GM23338 (cell line): ENCODE measurements at regions not wholly inside any gene's neighbourhood (a gene's known extent, or its start where the extent isn't known, plus 50 kb on each side); places are given as distances from the start of the nearest gene placed in this dataset.

Source experiments
- ATAC-seq: fragments of 200-7000 bp; cut with Tn5 transposase; 3 replicates; pipeline ENCODE4 v1.9.1; 2020
- DNase-seq: peaks from one replicate; pipeline ENCODE4 v3.0.0-alpha.2; 2015; ENCODE audit warnings: low spot score
- H2AFZ ChIP-seq: fragments of 200-600 bp; sonication (generic); 2 replicates; pipeline ENCODE4 v1.8.0; 2016; ENCODE audit warnings: antibody characterized with exemption, mild to moderate bottlenecking, moderate library complexity
- H3F3A ChIP-seq: fragments of 200-600 bp; sonication (generic); replicated peaks from 2 replicates; pipeline ENCODE4 v1.8.0; 2017; ENCODE audit warnings: antibody characterized with exemption, mixed run types, low read depth
- H3K27ac ChIP-seq: fragments of 200-600 bp; sonication (generic); 2 replicates; pipeline ENCODE4 v1.6.1; 2016; ENCODE audit warnings: low read depth
- H3K27me3 ChIP-seq: fragments of 200-600 bp; sonication (generic); 2 replicates; pipeline ENCODE4 v1.8.0; 2016; ENCODE audit warnings: mild to moderate bottlenecking, mixed run types, moderate library complexity; ENCODE audit not compliant: insufficient read depth
- H3K36me3 ChIP-seq: fragments of 200-600 bp; sonication (generic); 2 replicates; pipeline ENCODE4 v1.8.0; 2016; ENCODE audit warnings: mild to moderate bottlenecking; ENCODE audit not compliant: insufficient read depth
- H3K4me1 ChIP-seq: fragments of 200-600 bp; sonication (generic); 2 replicates; pipeline ENCODE4 v1.8.0; 2016; ENCODE audit warnings: mild to moderate bottlenecking, moderate library complexity; ENCODE audit not compliant: insufficient read depth
- H3K4me2 ChIP-seq: fragments of 200-600 bp; sonication (generic); 2 replicates; pipeline ENCODE4 v1.7.1; 2017; ENCODE audit warnings: mixed run types
- H3K4me3 ChIP-seq: fragments of 200-600 bp; sonication (generic); 2 replicates; pipeline ENCODE4 v1.6.1; 2016; ENCODE audit warnings: mixed run types
- H3K79me2 ChIP-seq: fragments of 200-600 bp; sonication (generic); replicated peaks from 2 replicates; pipeline ENCODE4 v1.8.0; 2017; ENCODE audit warnings: mild to moderate bottlenecking; ENCODE audit not compliant: insufficient read depth
- H3K9me2 ChIP-seq: fragments of 200-600 bp; sonication (generic); 2 replicates; pipeline ENCODE4 v1.8.0; 2017; ENCODE audit not compliant: insufficient read depth
- H4K20me1 ChIP-seq: fragments of 200-600 bp; sonication (generic); replicated peaks from 2 replicates; pipeline ENCODE4 v1.8.0; 2017; ENCODE audit warnings: mild to moderate bottlenecking; ENCODE audit not compliant: insufficient read depth
- H3K27ac Mint-ChIP-seq: 2 replicates; pipeline ENCODE4 v1.8.0; 2020; ENCODE audit warnings: inconsistent platforms, mild to moderate bottlenecking, moderate library complexity, mixed read lengths
- H3K27me3 Mint-ChIP-seq: 3 replicates; pipeline ENCODE4 v1.8.0; 2022; ENCODE audit warnings: low read depth, mild to moderate bottlenecking, moderate library complexity, mixed read lengths, inconsistent platforms; ENCODE audit not compliant: insufficient read depth, poor library complexity
- H3K36me3 Mint-ChIP-seq: 3 replicates; pipeline ENCODE4 v1.8.0; 2021; ENCODE audit warnings: low read depth, mild to moderate bottlenecking, inconsistent platforms, moderate library complexity, mixed read lengths
- H3K4me1 Mint-ChIP-seq: 3 replicates; pipeline ENCODE4 v1.8.0; 2020; ENCODE audit warnings: mild to moderate bottlenecking, inconsistent platforms, mixed read lengths
- H3K4me3 Mint-ChIP-seq: 3 replicates; pipeline ENCODE4 v1.8.0; 2021; ENCODE audit warnings: moderate library complexity, mild to moderate bottlenecking, inconsistent platforms, mixed read lengths
- H3K9me3 Mint-ChIP-seq: 3 replicates; pipeline ENCODE4 v1.8.0; 2020; ENCODE audit warnings: moderate library complexity, mild to moderate bottlenecking, inconsistent platforms, mixed read lengths
- EZH2phosphoT487 ChIP-seq: fragments of 200-600 bp; sonication (generic); IDR thresholded peaks from one replicate; pipeline ENCODE4 v1.8.1; 2018; ENCODE audit warnings: antibody characterized with exemption; ENCODE audit not compliant: unreplicated experiment
- ZNF331 ChIP-seq: fragments of 250-450 bp; sonication (Bioruptor Pico); IDR thresholded peaks from 2 replicates; pipeline ENCODE4 v1.5.0; 2020; ENCODE audit warnings: low read depth, mild to moderate bottlenecking, moderate library complexity
- TF ChIP-seq, protein P1 (sequence below): fragments of 250-450 bp; sonication (Bioruptor Pico); IDR thresholded peaks from 2 replicates; pipeline ENCODE4 v1.5.0; 2020; ENCODE audit warnings: mild to moderate bottlenecking, moderate library complexity
- TF ChIP-seq, protein P2 (sequence below), 2 experiments: fragments of 200-600 bp in 1 of 2; sonication (generic) in 1 of 2; conservative IDR thresholded peaks; 2 replicates each; pipeline versions ENCODE4 v1.5.1 to v1.6.1; 2016 to 2017; ENCODE audit warnings: antibody characterized with exemption in 2 of 2, low read depth in 2 of 2, mild to moderate bottlenecking in 2 of 2, moderate library complexity in 1 of 2

DNA sequence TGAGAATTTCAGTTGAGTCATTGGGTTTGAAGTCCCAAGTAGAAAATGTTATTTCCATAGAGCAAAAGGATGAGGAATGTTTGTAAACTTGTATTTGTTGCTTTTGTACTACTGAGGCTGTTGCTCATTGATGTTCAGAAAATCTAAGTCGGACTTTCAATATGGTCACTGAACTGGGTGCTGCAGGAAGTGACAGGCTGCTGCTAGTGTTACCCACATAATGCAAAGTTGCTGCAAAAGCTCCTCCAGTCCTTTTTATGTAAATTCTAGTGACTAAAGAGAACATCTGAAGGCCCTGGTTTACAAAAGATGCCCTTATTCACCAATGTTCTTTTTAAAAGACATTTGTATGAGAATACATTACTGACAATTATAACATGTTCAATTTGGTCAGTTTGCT, 131.1 kb upstream of the FAM98A start (continued):
- TF ChIP-seq, protein P1, sequence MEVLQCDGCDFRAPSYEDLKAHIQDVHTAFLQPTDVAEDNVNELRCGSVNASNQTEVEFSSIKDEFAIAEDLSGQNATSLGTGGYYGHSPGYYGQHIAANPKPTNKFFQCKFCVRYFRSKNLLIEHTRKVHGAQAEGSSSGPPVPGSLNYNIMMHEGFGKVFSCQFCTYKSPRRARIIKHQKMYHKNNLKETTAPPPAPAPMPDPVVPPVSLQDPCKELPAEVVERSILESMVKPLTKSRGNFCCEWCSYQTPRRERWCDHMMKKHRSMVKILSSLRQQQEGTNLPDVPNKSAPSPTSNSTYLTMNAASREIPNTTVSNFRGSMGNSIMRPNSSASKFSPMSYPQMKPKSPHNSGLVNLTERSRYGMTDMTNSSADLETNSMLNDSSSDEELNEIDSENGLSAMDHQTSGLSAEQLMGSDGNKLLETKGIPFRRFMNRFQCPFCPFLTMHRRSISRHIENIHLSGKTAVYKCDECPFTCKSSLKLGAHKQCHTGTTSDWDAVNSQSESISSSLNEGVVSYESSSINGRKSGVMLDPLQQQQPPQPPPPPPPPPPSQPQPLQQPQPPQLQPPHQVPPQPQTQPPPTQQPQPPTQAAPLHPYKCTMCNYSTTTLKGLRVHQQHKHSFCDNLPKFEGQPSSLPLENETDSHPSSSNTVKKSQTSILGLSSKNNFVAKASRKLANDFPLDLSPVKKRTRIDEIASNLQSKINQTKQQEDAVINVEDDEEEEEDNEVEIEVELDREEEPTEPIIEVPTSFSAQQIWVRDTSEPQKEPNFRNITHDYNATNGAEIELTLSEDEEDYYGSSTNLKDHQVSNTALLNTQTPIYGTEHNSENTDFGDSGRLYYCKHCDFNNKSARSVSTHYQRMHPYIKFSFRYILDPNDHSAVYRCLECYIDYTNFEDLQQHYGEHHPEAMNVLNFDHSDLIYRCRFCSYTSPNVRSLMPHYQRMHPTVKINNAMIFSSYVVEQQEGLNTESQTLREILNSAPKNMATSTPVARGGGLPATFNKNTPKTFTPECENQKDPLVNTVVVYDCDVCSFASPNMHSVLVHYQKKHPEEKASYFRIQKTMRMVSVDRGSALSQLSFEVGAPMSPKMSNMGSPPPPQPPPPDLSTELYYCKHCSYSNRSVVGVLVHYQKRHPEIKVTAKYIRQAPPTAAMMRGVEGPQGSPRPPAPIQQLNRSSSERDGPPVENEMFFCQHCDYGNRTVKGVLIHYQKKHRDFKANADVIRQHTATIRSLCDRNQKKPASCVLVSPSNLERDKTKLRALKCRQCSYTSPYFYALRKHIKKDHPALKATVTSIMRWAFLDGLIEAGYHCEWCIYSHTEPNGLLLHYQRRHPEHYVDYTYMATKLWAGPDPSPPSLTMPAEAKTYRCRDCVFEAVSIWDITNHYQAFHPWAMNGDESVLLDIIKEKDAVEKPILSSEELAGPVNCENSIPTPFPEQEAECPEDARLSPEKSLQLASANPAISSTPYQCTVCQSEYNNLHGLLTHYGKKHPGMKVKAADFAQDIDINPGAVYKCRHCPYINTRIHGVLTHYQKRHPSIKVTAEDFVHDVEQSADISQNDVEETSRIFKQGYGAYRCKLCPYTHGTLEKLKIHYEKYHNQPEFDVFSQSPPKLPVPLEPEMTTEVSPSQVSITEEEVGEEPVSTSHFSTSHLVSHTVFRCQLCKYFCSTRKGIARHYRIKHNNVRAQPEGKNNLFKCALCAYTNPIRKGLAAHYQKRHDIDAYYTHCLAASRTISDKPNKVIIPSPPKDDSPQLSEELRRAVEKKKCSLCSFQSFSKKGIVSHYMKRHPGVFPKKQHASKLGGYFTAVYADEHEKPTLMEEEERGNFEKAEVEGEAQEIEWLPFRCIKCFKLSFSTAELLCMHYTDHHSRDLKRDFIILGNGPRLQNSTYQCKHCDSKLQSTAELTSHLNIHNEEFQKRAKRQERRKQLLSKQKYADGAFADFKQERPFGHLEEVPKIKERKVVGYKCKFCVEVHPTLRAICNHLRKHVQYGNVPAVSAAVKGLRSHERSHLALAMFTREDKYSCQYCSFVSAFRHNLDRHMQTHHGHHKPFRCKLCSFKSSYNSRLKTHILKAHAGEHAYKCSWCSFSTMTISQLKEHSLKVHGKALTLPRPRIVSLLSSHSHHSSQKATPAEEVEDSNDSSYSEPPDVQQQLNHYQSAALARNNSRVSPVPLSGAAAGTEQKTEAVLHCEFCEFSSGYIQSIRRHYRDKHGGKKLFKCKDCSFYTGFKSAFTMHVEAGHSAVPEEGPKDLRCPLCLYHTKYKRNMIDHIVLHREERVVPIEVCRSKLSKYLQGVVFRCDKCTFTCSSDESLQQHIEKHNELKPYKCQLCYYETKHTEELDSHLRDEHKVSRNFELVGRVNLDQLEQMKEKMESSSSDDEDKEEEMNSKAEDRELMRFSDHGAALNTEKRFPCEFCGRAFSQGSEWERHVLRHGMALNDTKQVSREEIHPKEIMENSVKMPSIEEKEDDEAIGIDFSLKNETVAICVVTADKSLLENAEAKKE (CRISPR knock-in tag) = no peak
- TF ChIP-seq, protein P2, sequence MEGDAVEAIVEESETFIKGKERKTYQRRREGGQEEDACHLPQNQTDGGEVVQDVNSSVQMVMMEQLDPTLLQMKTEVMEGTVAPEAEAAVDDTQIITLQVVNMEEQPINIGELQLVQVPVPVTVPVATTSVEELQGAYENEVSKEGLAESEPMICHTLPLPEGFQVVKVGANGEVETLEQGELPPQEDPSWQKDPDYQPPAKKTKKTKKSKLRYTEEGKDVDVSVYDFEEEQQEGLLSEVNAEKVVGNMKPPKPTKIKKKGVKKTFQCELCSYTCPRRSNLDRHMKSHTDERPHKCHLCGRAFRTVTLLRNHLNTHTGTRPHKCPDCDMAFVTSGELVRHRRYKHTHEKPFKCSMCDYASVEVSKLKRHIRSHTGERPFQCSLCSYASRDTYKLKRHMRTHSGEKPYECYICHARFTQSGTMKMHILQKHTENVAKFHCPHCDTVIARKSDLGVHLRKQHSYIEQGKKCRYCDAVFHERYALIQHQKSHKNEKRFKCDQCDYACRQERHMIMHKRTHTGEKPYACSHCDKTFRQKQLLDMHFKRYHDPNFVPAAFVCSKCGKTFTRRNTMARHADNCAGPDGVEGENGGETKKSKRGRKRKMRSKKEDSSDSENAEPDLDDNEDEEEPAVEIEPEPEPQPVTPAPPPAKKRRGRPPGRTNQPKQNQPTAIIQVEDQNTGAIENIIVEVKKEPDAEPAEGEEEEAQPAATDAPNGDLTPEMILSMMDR (conservative IDR thresholded peaks at IDR 0.05; ENCODE audit: low read depth in 2 of 2) = no peak

- Histone ChIP-seq H3K4me3 (no peak overlapping the region), H3K4me2 (no peak overlapping the region), H3K4me1 (peaks cover 9% of the 10 kb centered on the region; the same call in 1 of the 2 replicates), H3K79me2 (no peaks in the 10 kb centered on the region), H3K36me3 (no peaks in the 10 kb centered on the region), H3K27ac (no peak overlapping the region), H3K9me2 (peaks cover 2% of the 10 kb centered on the region; the same call in 1 of the 2 replicates), H4K20me1 (no peaks in the 10 kb centered on the region), H3F3A (no peaks in the 10 kb centered on the region), H2AFZ (peak overlapping the region; percentile 66; the same call in 1 of the 2 replicates), H3K27me3 (no peaks in the 10 kb centered on the region)
- H3K4me1 Mint-ChIP-seq = peaks cover 6% of the 10 kb centered on the region
- H3K27me3 Mint-ChIP-seq = peaks cover 6% of the 10 kb centered on the region
- DNase-seq (no peak), ATAC-seq (no peak)
- H3K4me3 Mint-ChIP-seq = no peak overlapping the region
- peaks cover 8% of the 10 kb centered on the region for H3K9me3 Mint-ChIP-seq
- no peak overlapping the region for H3K27ac Mint-ChIP-seq
- H3K36me3 Mint-ChIP-seq = peaks cover 12% of the 10 kb centered on the region
- TF ChIP-seq, protein P1 (CRISPR knock-in tag) = no peak
- TF ChIP-seq EZH2phosphoT487 (no peak), ZNF331 (CRISPR knock-in tag) (no peak)
- TF ChIP-seq, protein P2 (conservative IDR thresholded peaks at IDR 0.05; ENCODE audit: low read depth in 2 of 2) = no peak
Observed at GRCh38 chr2:33729353-33729752, 130.3 kb upstream of the FAM98A start.
